SK-N-SH treated with all-trans-retinoic acid at 6 μM for 48 hours (cell line): ENCODE measurements at regions not wholly inside any gene's neighbourhood (a gene's known extent, or its start where the extent isn't known, plus 50 kb on each side); places are given as distances from the start of the nearest gene placed in this dataset.

ENCODE experiments used
- BACH2 ChIP-seq: fragments of 250-450 bp; sonication (Bioruptor Pico); IDR thresholded peaks from 2 replicates; pipeline ENCODE4 v1.9.0; 2021; ENCODE audit warnings: mild to moderate bottlenecking, borderline replicate concordance
- GLIS3 ChIP-seq: fragments of 250-450 bp; sonication (Bioruptor Pico); IDR thresholded peaks from 2 replicates; pipeline ENCODE4 v1.5.0; 2020; ENCODE audit warnings: mild to moderate bottlenecking, moderate library complexity
- ISL1 ChIP-seq: fragments of 250-450 bp; sonication (Bioruptor Pico); IDR thresholded peaks from 2 replicates; pipeline ENCODE4 v2.1.2; 2022; ENCODE audit warnings: mild to moderate bottlenecking, moderate library complexity
- PATZ1 ChIP-seq: fragments of 250-450 bp; sonication (Bioruptor Pico); IDR thresholded peaks from 2 replicates; pipeline ENCODE4 v1.8.0; 2020; ENCODE audit warnings: mild to moderate bottlenecking, moderate library complexity, borderline replicate concordance
- RARB ChIP-seq: fragments of 250-450 bp; sonication (Bioruptor Pico); IDR thresholded peaks from 2 replicates; pipeline ENCODE4 v1.8.0; 2021; ENCODE audit warnings: mild to moderate bottlenecking, moderate library complexity
- ZNF70 ChIP-seq: fragments of 450-650 bp; formaldehyde crosslinking; IDR thresholded peaks from 2 replicates; pipeline ENCODE4 v1.5.0; 2020; ENCODE audit warnings: mild to moderate bottlenecking, moderate library complexity
- TF ChIP-seq, protein P1 (sequence below): fragments of 250-450 bp; sonication (Bioruptor Pico); IDR thresholded peaks from 2 replicates; pipeline ENCODE4 v1.5.1; 2020; ENCODE audit warnings: low read depth, mild to moderate bottlenecking, moderate library complexity
- TF ChIP-seq, protein P2 (sequence below): fragments of 250-450 bp; sonication (Bioruptor Pico); IDR thresholded peaks from 2 replicates; pipeline ENCODE4 v1.5.0; 2020; ENCODE audit warnings: mild to moderate bottlenecking, moderate library complexity

DNA sequence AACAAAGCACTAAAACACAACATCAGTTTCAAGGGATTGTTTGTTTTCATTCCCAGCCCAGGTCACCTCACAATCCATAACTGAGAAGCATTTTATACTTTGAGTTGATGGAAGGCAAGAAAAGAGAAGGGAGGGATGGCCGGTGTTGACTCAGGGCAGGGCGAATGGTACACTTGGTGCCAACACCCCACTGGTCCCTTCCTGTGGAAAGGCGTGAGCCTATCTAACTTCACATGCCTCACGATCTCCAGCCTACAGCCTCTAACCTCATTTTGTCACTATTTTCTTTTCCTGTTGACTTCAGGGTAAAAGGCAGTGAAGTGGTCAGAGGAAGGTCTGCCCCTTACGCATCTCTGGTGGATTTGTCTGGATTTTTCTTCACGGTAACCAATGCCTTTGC lies 53.5 kb upstream of the SASH1 start:
- TF ChIP-seq BACH2 (no peak), GLIS3 (CRISPR knock-in tag) (no peak), ZNF70 (no peak), ISL1 (no peak), PATZ1 (CRISPR knock-in tag) (no peak), RARB (CRISPR knock-in tag) (no peak)
- TF ChIP-seq, protein P1, sequence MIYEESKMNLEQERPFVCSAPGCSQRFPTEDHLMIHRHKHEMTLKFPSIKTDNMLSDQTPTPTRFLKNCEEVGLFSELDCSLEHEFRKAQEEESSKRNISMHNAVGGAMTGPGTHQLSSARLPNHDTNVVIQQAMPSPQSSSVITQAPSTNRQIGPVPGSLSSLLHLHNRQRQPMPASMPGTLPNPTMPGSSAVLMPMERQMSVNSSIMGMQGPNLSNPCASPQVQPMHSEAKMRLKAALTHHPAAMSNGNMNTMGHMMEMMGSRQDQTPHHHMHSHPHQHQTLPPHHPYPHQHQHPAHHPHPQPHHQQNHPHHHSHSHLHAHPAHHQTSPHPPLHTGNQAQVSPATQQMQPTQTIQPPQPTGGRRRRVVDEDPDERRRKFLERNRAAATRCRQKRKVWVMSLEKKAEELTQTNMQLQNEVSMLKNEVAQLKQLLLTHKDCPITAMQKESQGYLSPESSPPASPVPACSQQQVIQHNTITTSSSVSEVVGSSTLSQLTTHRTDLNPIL (CRISPR knock-in tag): no peak
- TF ChIP-seq, protein P2, sequence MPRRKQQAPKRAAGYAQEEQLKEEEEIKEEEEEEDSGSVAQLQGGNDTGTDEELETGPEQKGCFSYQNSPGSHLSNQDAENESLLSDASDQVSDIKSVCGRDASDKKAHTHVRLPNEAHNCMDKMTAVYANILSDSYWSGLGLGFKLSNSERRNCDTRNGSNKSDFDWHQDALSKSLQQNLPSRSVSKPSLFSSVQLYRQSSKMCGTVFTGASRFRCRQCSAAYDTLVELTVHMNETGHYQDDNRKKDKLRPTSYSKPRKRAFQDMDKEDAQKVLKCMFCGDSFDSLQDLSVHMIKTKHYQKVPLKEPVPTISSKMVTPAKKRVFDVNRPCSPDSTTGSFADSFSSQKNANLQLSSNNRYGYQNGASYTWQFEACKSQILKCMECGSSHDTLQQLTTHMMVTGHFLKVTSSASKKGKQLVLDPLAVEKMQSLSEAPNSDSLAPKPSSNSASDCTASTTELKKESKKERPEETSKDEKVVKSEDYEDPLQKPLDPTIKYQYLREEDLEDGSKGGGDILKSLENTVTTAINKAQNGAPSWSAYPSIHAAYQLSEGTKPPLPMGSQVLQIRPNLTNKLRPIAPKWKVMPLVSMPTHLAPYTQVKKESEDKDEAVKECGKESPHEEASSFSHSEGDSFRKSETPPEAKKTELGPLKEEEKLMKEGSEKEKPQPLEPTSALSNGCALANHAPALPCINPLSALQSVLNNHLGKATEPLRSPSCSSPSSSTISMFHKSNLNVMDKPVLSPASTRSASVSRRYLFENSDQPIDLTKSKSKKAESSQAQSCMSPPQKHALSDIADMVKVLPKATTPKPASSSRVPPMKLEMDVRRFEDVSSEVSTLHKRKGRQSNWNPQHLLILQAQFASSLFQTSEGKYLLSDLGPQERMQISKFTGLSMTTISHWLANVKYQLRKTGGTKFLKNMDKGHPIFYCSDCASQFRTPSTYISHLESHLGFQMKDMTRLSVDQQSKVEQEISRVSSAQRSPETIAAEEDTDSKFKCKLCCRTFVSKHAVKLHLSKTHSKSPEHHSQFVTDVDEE (CRISPR knock-in tag): no peak
